MCF 10A (cell line): ENCODE measurements at regions not wholly inside any gene's neighbourhood (a gene's known extent, or its start where the extent isn't known, plus 50 kb on each side); places are given as distances from the start of the nearest gene placed in this dataset.

ENCODE experiments used
- BruUV-seq: library from RNA; stranded (reverse); fragments of 400-500 nt; replicated peaks from 2 replicates; lab custom pipeline; 2021; lab: Mats Ljungman, UMichigan
- CTCF ChIA-PET: fragments of 300-600 bp; sonication (Branson Sonifier 250); formaldehyde crosslinking; extraction: SDS; loops from one replicate; lab custom pipeline; 2021; ENCODE audit warnings: antibody characterized with exemption, inconsistent platforms; lab: Yijun Ruan, JAX
- POLR2A ChIA-PET: fragments of 300-600, 350-650 bp; sonication (Branson Sonifier 250); formaldehyde crosslinking; extraction: SDS; loops from one replicate; lab custom pipeline; 2020; ENCODE audit warnings: antibody characterized with exemption, inconsistent platforms; lab: Yijun Ruan, JAX
- DNase-seq: peaks from one replicate; pipeline ENCODE4 v3.0.0-alpha.2; 2018; ENCODE audit not compliant: unreplicated experiment
- H3K27ac Mint-ChIP-seq: one replicate; pipeline ENCODE4 v1.8.0; 2022; ENCODE audit warnings: mild to moderate bottlenecking, low read depth, mixed read lengths; ENCODE audit not compliant: unreplicated experiment
- H3K27me3 Mint-ChIP-seq: one replicate; pipeline ENCODE4 v1.8.0; 2022; ENCODE audit warnings: mixed read lengths; ENCODE audit not compliant: insufficient read depth, unreplicated experiment
- H3K36me3 Mint-ChIP-seq: one replicate; pipeline ENCODE4 v1.8.0; 2022; ENCODE audit warnings: mild to moderate bottlenecking, moderate library complexity, mixed read lengths; ENCODE audit not compliant: insufficient read depth, unreplicated experiment
- H3K4me1 Mint-ChIP-seq: one replicate; pipeline ENCODE4 v1.8.0; 2022; ENCODE audit warnings: mixed read lengths; ENCODE audit not compliant: insufficient read depth, unreplicated experiment
- H3K4me3 Mint-ChIP-seq: one replicate; pipeline ENCODE4 v1.8.0; 2022; ENCODE audit warnings: mild to moderate bottlenecking, moderate library complexity, mixed read lengths; ENCODE audit not compliant: unreplicated experiment
- H3K9me3 Mint-ChIP-seq: one replicate; pipeline ENCODE4 v1.8.0; 2022; ENCODE audit warnings: mixed read lengths; ENCODE audit not compliant: unreplicated experiment
- CTCF ChIP-seq: fragments of 200-600 bp; IDR thresholded peaks from one replicate; pipeline ENCODE4 v1.8.0; 2022; ENCODE audit warnings: antibody characterized with exemption, mild to moderate bottlenecking; ENCODE audit not compliant: unreplicated experiment
- intact Hi-C: fragments of 100-400 bp; cut with micrococcal nuclease; formaldehyde crosslinking; loops from 2 replicates; pipeline ENCODE4 v1.14.1; 2022

- BruUV-seq = no TSS peak
- no peak for TF ChIP-seq CTCF
- Mint-ChIP-seq H3K4me1 (peaks cover 18% of the 10 kb centered on the region), H3K36me3 (no peaks in the 10 kb centered on the region), H3K9me3 (no peaks in the 10 kb centered on the region), H3K27ac (no peak overlapping the region), H3K27me3 (no peaks in the 10 kb centered on the region), H3K4me3 (no peak overlapping the region)
- ChIA-PET POLR2A (interaction anchor here (0.5 to 0.7 kb wide), 2 partner anchors 50 to 127 kb away, joined by 3 read pairs; no protein-coding TSS in a partner anchor), CTCF (no interaction called here)
- DNase-seq = no peak
- intact Hi-C loops = no loop called here
Measured at GRCh38 chr5:143601357-143601756, 197.9 kb upstream of the NR3C1 start.

GRCh38 chr5:143600396-143601075, 197.1 kb upstream of the NR3C1 start:
- Mint-ChIP-seq H3K9me3 (no peaks in the 10 kb centered on the region), H3K4me3 (no peak overlapping the region), H3K27ac (no peak overlapping the region), H3K4me1 (peaks cover 26% of the 10 kb centered on the region), H3K27me3 (no peaks in the 10 kb centered on the region), H3K36me3 (no peaks in the 10 kb centered on the region)
- ChIA-PET CTCF (interaction anchor here (0.6 kb wide), 1 partner anchor 83 kb away, joined by 3 read pairs; no protein-coding TSS in a partner anchor), POLR2A (interaction anchor here (0.6 kb wide), 2 partner anchors 73 to 134 kb away, joined by 3 to 4 read pairs; no protein-coding TSS in a partner anchor)
- TF ChIP-seq CTCF = no peak
- intact Hi-C loops = no loop called here
- peak; percentile 52 for DNase-seq
- no TSS peak for BruUV-seq

GRCh38 chr5:143599474-143599873, 196.0 kb upstream of the NR3C1 start:
- Mint-ChIP-seq H3K4me1 (peaks cover 34% of the 10 kb centered on the region), H3K4me3 (no peak overlapping the region), H3K27ac (no peak overlapping the region), H3K27me3 (no peaks in the 10 kb centered on the region), H3K36me3 (no peaks in the 10 kb centered on the region), H3K9me3 (no peaks in the 10 kb centered on the region)
- intact Hi-C loops = no loop called here
- ChIA-PET POLR2A (no interaction called here), CTCF (interaction anchor here (1.0 to 1.1 kb wide), 2 partner anchors 32 to 38 kb away, joined by 3 to 4 read pairs; no protein-coding TSS in a partner anchor)
- TF ChIP-seq CTCF = no peak
- no TSS peak for BruUV-seq
- no peak for DNase-seq

GRCh38 chr5:143596824-143597223, 193.3 kb upstream of the NR3C1 start:
- POLR2A ChIA-PET = interaction anchor here (0.6 to 1.1 kb wide), 5 partner anchors 16 to 703 kb away, joined by 3 to 6 read pairs (median 3); no protein-coding TSS in a partner anchor
- BruUV-seq = no TSS peak
- H3K27me3 Mint-ChIP-seq = no peaks in the 10 kb centered on the region
- H3K4me3 Mint-ChIP-seq = no peak overlapping the region
- no peak for DNase-seq
- CTCF ChIA-PET = no interaction called here
- H3K9me3 Mint-ChIP-seq = no peaks in the 10 kb centered on the region
- intact Hi-C loops = no loop called here
- no peak for TF ChIP-seq CTCF
- H3K4me1 Mint-ChIP-seq = peaks cover 29% of the 10 kb centered on the region
- H3K27ac Mint-ChIP-seq = peak overlapping the region; percentile 87
- H3K36me3 Mint-ChIP-seq = no peaks in the 10 kb centered on the region
